Dendritic cell treated with granulocyte-macrophage colony-stimulating factor and Interleukin-4, amounts not matched to agents 40 ng/mL and 50 ng/mL, for 4 days (primary cell): ENCODE measurements at regions not wholly inside any gene's neighbourhood (a gene's known extent, or its start where the extent isn't known, plus 50 kb on each side); places are given as distances from the start of the nearest gene placed in this dataset.

Source experiments
- H3K27ac Mint-ChIP-seq: one replicate; pipeline ENCODE4 v1.8.0; 2022; ENCODE audit warnings: mild to moderate bottlenecking, mixed read lengths
- H3K27me3 Mint-ChIP-seq: one replicate; pipeline ENCODE4 v1.8.0; 2022; ENCODE audit warnings: mild to moderate bottlenecking, mixed read lengths
- H3K36me3 Mint-ChIP-seq: one replicate; pipeline ENCODE4 v1.8.0; 2022; ENCODE audit warnings: low read depth, mixed read lengths
- H3K4me1 Mint-ChIP-seq: one replicate; pipeline ENCODE4 v1.8.0; 2022; ENCODE audit warnings: low read depth, mixed read lengths
- H3K4me3 Mint-ChIP-seq: one replicate; pipeline ENCODE4 v1.8.0; 2022; ENCODE audit warnings: mild to moderate bottlenecking, moderate library complexity, mixed read lengths
- H3K9me3 Mint-ChIP-seq: one replicate; pipeline ENCODE4 v1.8.0; 2022; ENCODE audit warnings: mixed read lengths
- intact Hi-C: fragments of 100-400 bp; cut with micrococcal nuclease; formaldehyde crosslinking; loops from one replicate; pipeline ENCODE4 v1.15.0; 2022

DNA sequence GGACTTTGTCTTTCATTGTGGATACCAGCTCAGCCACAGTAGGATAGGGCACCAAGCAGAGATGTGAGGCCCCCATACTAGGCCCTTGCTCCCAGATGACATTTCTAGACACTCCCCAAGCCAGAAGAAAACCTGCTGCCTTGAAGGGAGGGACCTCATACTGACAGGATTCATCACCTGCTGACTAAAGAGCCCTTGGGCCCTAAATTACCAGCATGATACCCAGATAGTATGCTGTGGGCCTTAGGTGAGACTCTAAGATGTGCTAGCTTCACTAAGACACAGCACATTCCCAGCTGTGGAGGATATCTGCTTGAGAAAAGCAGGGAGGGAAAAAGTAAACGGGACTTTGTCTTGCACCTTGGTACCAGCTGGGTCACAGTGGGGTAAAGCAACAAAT, 324.0 kb downstream of the TBL1XR1 start:
- H3K9me3 Mint-ChIP-seq: peaks cover 42% of the 10 kb centered on the region
- no peak overlapping the region for H3K4me3 Mint-ChIP-seq
- peaks cover 10% of the 10 kb centered on the region for H3K4me1 Mint-ChIP-seq
- no peak overlapping the region for H3K27ac Mint-ChIP-seq
- H3K27me3 Mint-ChIP-seq: no peaks in the 10 kb centered on the region
- intact Hi-C loops: loop anchor here (2.0 to 10.0 kb wide), 2 partner anchors 66 to 1512 kb away; no protein-coding TSS in a partner anchor
- H3K36me3 Mint-ChIP-seq: no peaks in the 10 kb centered on the region

DNA sequence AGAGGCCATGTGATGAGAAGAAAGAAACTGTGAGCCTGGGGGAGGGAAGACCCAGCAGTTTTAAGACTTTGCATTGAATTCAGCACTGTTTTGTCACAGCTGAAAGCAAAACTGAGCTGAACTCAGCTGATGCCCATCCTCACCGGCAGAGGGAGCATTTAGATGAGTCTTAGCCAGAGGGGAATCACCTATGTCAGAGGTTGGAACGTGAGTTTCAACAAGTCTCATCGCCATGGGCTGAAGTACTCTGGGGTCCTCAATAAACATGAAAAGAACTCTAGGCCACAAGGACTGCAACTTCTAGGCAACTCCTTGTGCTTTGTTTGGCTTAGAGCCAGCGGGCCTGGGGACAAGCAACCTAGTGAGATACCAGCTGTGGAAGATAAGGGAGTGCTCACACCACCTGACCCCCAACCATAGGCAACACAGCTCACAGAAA, 324.5 kb downstream of the TBL1XR1 start:
- Mint-ChIP-seq H3K36me3 (no peaks in the 10 kb centered on the region), H3K27me3 (no peaks in the 10 kb centered on the region), H3K27ac (no peak overlapping the region), H3K9me3 (peaks cover 42% of the 10 kb centered on the region), H3K4me1 (peaks cover 10% of the 10 kb centered on the region), H3K4me3 (no peak overlapping the region)
- intact Hi-C loops: loop anchor here (2.0 to 10.0 kb wide), 2 partner anchors 66 to 1512 kb away; no protein-coding TSS in a partner anchor

DNA sequence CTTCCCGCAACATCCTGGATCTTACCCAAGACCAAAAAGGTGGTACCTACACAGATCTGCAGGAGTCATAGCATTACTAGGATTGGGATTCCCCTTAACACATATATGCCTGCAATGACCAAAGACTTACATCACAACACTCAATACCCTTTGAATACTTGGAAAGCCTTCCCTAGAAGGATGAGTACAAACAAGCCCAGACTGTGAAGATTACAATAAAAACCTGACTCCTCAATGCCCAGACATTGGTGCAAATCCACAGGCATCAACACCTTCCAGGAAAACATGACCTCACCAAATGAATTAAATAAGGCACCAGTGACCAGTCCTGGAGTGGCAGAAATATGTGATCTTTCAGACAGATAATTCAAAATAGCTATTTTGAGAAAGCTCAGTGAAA, 326.8 kb downstream of the TBL1XR1 start:
- Mint-ChIP-seq H3K4me3 (no peak overlapping the region), H3K27me3 (no peaks in the 10 kb centered on the region), H3K9me3 (peaks cover 32% of the 10 kb centered on the region), H3K4me1 (peaks cover 10% of the 10 kb centered on the region), H3K27ac (no peak overlapping the region), H3K36me3 (no peaks in the 10 kb centered on the region)
- intact Hi-C loops: loop anchor here (10.0 kb wide), 1 partner anchor 1514 kb away; no protein-coding TSS in a partner anchor

DNA sequence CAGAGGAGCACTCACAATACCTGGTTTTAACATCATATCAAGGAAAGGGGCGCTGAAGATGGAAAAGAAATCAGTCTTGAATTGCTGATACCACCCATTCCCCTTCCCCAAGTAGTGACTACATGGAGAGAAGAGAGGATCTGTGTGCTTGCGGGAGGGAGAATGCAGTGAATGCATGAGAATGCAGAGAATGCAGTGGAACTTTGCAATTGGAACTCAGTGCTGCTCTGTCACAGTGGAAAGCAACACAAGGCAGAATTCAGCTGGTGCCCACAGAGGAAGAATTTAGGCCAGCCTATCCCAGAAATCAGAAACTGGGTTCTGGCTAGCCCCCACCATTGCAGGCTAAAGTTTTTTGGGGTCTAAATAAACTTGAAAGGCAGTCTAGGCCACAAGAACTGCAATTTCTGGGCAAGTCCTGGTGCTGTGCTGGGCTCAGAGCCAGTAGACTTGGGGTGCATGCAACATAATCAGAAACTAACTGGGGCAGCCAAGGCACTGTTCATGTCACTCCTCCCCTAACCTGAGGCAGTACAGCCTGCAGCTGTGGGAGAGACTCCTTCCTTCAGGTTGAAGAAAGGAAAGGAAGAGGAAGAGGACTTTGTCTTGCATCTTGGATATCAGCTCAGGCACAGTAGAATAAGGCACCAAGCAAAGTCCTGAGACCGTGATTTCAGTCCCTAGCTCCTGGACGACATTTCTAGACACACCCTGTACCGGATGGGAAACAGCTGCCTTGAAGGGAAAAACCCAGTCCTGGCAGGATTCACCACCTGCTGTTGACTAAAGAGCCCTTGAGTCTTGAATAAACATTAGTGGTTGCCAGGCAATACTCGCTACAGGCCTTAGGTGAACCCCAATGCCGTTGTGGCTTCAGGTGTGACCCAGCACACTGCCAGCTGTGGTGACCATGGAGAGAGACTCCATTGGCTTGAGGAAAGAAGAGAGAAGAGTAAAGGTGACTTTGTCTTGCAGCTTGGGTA, 329.3 kb downstream of the TBL1XR1 start:
- intact Hi-C loops: no loop called here
- no peak overlapping the region for H3K27ac Mint-ChIP-seq

DNA sequence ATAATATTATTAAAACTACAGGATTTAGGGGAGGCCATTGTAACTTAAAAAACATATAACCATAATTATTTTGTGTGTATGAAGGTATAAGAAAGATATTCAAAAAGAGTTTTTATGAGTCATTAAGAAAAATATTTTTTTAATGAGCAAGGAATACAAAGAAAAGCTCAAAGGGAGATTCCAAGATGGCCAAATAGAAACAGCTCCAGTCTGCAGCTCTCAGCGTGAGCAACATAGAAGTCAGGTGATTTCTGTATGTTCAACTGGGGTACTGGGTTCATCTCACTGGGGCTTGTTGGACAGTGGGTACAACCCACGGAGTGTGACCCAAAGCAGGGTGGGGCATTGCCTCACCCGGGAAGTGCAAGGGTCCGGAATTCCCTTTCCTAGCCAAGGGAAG, 336.1 kb downstream of the TBL1XR1 start:
- Mint-ChIP-seq H3K36me3 (no peaks in the 10 kb centered on the region), H3K4me1 (no peaks in the 10 kb centered on the region), H3K4me3 (no peak overlapping the region), H3K27me3 (no peaks in the 10 kb centered on the region), H3K9me3 (no peaks in the 10 kb centered on the region), H3K27ac (no peak overlapping the region)
- intact Hi-C loops: no loop called here

More for the DNA sequence above, 329.3 kb downstream of the TBL1XR1 start:
- no peaks in the 10 kb centered on the region for H3K36me3 Mint-ChIP-seq
- peaks cover 32% of the 10 kb centered on the region for H3K9me3 Mint-ChIP-seq
- no peaks in the 10 kb centered on the region for H3K27me3 Mint-ChIP-seq
- no peak overlapping the region for H3K4me3 Mint-ChIP-seq
- peaks cover 10% of the 10 kb centered on the region for H3K4me1 Mint-ChIP-seq

DNA sequence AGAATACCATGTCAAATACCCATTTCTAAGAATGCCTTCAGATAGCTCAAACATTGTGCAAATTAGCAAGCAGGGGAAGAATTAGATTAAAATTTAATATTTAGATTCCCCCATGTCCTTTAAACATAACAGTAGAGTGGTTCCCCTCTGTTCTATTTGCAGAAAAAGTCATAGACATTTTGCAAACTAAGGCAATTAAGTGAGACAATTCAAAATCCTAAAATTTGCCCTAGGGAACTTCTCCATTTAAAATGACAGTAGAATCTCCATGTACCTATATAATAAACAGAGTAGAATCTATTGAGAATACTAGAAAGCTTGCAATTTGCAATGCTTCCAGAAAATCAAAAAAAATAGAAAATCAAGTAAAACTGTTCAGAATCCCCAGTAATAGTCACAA, 340.6 kb downstream of the TBL1XR1 start:
- no peak overlapping the region for H3K27ac Mint-ChIP-seq
- no peak overlapping the region for H3K4me3 Mint-ChIP-seq
- H3K36me3 Mint-ChIP-seq: no peaks in the 10 kb centered on the region
- H3K27me3 Mint-ChIP-seq: no peaks in the 10 kb centered on the region
- intact Hi-C loops: no loop called here
- H3K4me1 Mint-ChIP-seq: no peaks in the 10 kb centered on the region
- no peaks in the 10 kb centered on the region for H3K9me3 Mint-ChIP-seq

DNA sequence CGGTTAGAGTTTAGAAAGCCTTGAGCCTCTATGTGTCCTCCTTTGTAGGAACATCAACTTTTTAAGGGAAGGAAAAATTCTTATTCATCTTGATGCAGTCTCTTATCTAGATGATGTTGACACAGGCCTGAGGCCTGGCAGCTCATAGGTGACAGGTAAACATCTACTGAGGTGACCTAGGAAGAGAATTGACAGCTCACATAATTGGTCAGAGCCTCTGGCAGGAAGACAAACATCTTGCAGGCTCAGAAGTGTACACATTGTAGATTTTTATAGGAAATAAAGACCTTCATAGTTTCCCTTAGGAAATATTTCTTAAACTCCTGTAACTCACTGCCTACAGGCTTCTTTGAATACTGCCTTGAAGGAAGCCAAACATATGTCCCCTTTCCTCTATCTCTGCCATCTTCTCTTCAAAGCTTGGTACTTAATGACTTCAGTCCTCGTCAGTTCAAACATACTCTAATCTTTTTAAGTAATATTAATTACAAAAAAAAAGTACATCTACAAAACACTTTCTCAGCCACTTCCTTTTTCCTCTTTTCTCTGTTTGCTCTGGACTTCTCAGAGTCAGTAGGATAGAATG, 341.3 kb downstream of the TBL1XR1 start:
- Mint-ChIP-seq H3K9me3 (no peaks in the 10 kb centered on the region), H3K4me3 (no peak overlapping the region), H3K27me3 (no peaks in the 10 kb centered on the region), H3K27ac (no peak overlapping the region), H3K4me1 (no peaks in the 10 kb centered on the region), H3K36me3 (no peaks in the 10 kb centered on the region)
- intact Hi-C loops: no loop called here

DNA sequence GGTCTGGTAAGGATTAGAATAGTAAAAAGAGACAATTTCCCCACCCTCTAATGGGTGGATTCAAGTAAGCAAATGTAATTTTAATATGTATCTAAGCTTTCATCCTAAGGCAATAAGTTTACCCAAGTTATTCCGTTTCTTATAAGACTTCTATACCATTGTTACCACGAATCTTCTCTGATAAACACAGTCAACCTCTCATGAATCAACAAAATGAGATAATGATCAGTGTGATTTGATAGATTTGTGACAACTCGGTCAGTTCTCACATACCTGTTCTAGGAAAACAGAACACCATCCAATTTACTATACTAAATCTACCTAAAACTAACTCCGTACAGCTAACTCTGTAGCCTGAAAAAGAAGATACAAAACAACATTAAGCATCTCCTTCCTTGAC, 342.1 kb downstream of the TBL1XR1 start:
- H3K27me3 Mint-ChIP-seq: no peaks in the 10 kb centered on the region
- H3K9me3 Mint-ChIP-seq: no peaks in the 10 kb centered on the region
- intact Hi-C loops: no loop called here
- H3K36me3 Mint-ChIP-seq: no peaks in the 10 kb centered on the region
- no peak overlapping the region for H3K27ac Mint-ChIP-seq
- no peak overlapping the region for H3K4me3 Mint-ChIP-seq
- no peaks in the 10 kb centered on the region for H3K4me1 Mint-ChIP-seq

DNA sequence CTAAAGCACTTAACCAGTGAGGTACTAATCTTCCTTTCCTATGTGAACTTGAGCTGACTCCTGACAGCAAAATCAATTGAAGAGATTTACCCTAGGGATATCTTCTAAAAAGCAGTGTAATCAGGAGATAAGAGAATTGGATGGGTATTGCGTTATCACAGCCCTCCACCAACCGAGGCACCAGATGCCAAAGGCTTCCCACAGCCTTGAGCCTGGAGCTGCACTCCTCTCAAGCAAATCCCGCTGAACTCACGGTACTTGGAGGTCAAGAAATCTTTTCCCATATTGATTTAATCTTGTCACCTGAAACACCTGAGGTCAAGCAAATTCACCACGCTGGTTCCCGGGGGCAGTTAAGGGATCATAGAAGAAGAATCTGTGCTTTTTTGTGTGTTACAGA, 346.8 kb downstream of the TBL1XR1 start:
- H3K9me3 Mint-ChIP-seq: no peaks in the 10 kb centered on the region
- no peak overlapping the region for H3K4me3 Mint-ChIP-seq
- H3K27me3 Mint-ChIP-seq: no peaks in the 10 kb centered on the region
- no peaks in the 10 kb centered on the region for H3K36me3 Mint-ChIP-seq
- H3K4me1 Mint-ChIP-seq: no peaks in the 10 kb centered on the region
- H3K27ac Mint-ChIP-seq: no peak overlapping the region
- intact Hi-C loops: no loop called here

DNA sequence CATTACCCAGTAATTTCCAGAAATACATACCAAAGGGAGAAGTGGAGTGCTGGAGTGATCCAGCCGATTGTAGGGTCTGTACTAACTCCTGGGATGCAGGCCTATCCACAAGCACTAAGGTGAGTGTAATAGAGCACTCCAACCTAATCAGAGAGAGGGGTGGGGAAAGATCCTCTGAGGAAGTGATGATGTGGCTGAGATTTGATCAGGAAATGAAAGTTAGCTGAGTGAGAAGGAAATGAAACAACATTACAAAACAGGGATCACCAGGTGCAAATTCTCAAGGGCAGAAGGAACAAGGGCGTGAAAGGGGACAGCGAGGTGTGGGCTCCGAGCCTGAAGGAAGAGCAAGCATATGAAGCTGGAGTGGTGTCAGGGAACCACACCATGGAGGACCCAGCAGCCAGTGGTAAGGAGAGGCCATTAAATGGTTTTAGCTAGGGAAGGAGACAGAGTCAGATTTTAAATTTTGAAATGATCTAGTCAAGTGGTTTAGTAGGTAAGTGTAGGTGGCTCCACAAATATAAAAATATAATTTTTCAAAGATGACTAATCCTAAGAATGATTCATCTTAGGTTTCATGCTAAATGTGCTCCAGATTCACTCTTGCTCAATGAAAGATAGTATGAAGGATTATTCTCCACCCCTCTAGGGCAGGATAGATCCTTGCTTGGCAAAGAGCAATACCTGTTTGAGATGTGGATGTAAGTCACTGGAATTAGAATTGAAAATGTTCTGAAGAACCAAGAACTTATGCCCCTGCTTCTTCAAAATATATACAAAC, 348.7 kb downstream of the TBL1XR1 start:
- Mint-ChIP-seq H3K27me3 (no peaks in the 10 kb centered on the region), H3K4me1 (no peaks in the 10 kb centered on the region), H3K4me3 (no peak overlapping the region), H3K9me3 (no peaks in the 10 kb centered on the region), H3K27ac (no peak overlapping the region), H3K36me3 (no peaks in the 10 kb centered on the region)
- intact Hi-C loops: no loop called here

DNA sequence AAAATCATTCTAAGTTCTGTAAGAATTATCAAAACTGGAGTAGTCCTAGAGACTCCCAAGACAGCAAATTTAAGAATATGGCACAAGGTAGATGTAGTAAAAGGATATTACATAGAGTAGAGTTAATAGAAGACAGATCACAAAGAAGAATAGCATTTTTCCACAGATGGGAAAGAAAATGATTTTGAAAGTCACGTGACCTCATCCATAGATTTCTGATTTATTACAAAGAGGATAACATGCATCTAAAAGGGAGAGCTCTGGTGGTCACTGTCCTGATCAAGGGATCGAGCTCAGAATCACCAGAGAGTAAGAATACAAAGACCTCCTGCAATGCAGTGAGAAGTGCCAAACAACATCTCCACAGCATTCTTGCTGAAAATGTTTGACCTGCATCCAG, 354.4 kb downstream of the TBL1XR1 start:
- H3K9me3 Mint-ChIP-seq: no peaks in the 10 kb centered on the region
- no peaks in the 10 kb centered on the region for H3K27me3 Mint-ChIP-seq
- no peak overlapping the region for H3K27ac Mint-ChIP-seq
- H3K4me1 Mint-ChIP-seq: no peaks in the 10 kb centered on the region
- H3K36me3 Mint-ChIP-seq: no peaks in the 10 kb centered on the region
- H3K4me3 Mint-ChIP-seq: no peak overlapping the region
- intact Hi-C loops: no loop called here

DNA sequence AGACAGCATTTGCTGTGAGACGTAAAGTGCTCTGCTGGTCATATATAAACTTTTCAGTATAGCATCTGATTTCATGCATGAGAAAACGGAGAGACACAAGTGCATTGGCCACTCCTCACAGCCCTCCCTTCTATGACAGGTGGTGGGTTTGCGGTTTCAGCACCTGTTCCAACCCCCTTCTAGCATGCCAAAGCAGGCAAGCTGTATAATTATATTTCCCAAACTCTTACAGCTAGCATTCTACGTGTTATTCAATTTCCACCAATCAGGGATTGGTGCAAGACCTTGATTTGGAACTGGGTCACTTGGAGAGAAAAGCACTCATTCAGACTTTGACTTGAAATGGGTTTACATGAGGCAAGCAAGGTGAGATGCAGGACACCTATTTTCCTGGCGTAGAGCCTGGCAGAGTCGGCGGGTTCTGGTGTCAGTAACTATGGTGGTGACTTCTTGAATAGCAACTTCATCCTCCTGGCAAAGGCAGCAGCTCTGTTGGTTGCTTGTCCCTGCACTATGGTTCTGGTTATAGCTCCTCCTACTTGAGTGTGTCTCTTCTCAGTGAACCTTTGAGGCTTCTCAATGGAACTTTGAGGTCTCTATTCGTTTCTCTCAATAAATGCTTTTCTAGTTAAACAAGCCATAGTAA, 356.5 kb downstream of the TBL1XR1 start:
- H3K27ac Mint-ChIP-seq: no peak overlapping the region
- no peaks in the 10 kb centered on the region for H3K4me1 Mint-ChIP-seq

DNA sequence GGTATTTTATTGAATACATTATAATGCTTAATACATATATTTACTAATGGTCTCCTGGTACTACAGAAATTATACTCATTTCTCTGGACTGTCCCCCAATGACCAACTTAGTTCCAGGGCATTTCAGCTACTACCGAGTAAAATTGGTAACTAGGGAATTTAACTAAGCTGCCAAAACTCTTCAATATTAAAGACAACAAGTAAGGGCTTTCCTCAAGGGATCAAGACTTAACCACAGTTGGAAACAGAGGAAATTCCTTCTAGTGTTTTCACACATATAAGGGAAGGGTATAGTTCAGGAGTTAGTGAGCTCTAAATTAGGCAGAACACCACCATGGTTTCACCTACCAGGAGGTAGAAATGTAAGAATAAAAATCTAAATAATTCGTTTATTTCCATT, 357.4 kb downstream of the TBL1XR1 start:
- no peaks in the 10 kb centered on the region for H3K9me3 Mint-ChIP-seq
- no peak overlapping the region for H3K4me3 Mint-ChIP-seq
- H3K27me3 Mint-ChIP-seq: no peaks in the 10 kb centered on the region
- no peak overlapping the region for H3K27ac Mint-ChIP-seq
- no peaks in the 10 kb centered on the region for H3K36me3 Mint-ChIP-seq
- intact Hi-C loops: no loop called here
- H3K4me1 Mint-ChIP-seq: no peaks in the 10 kb centered on the region

More for the DNA sequence above, 356.5 kb downstream of the TBL1XR1 start:
- Mint-ChIP-seq H3K4me3 (no peak overlapping the region), H3K27me3 (no peaks in the 10 kb centered on the region), H3K9me3 (no peaks in the 10 kb centered on the region), H3K36me3 (no peaks in the 10 kb centered on the region)
- intact Hi-C loops: no loop called here
